Heart right ventricle (tissue), 16 donors: ENCODE measurements at regions not wholly inside any gene's neighbourhood (a gene's known extent, or its start where the extent isn't known, plus 50 kb on each side); places are given as distances from the start of the nearest gene placed in this dataset.

Experiments used
- ATAC-seq, 8 donors: fragments of 200-7000 bp; cut with Tn5 transposase; one replicate each; pipeline ENCODE4 v1.9.1; 2020; ENCODE audit warnings: mild to moderate bottlenecking in 8 of 8, moderate library complexity in 8 of 8, moderate number of reproducible peaks in 1 of 8
- DNase-seq, 2 donors: peaks; one replicate each; pipeline ENCODE4 v3.0.0-alpha.2; 2020
- H3K27ac ChIP-seq, 10 donors: fragments of 200-600 bp; sonication (generic) in 2 of 10; one replicate each; pipeline versions ENCODE4 v1.5.0 to v1.8.0; 2020 to 2022; ENCODE audit warnings: mild to moderate bottlenecking in 3 of 10
- H3K27me3 ChIP-seq, 7 donors: fragments of 200-600 bp; one replicate each; pipeline ENCODE4 v1.8.0; 2021 to 2022; ENCODE audit warnings: mild to moderate bottlenecking in 2 of 7
- H3K36me3 ChIP-seq, 9 donors: fragments of 200-600 bp; sonication (generic) in 1 of 9; one replicate each; pipeline versions ENCODE4 v1.5.0 to v1.8.0; 2020 to 2022; ENCODE audit warnings: mild to moderate bottlenecking in 2 of 9
- H3K4me1 ChIP-seq, 9 donors: fragments of 200-600 bp; sonication (generic) in 1 of 9; one replicate each; pipeline versions ENCODE4 v1.5.0 to v1.8.0; 2020 to 2022; ENCODE audit warnings: mild to moderate bottlenecking in 4 of 9
- H3K4me3 ChIP-seq, 10 donors: fragments of 200-600 bp; sonication (generic) in 2 of 10; one replicate each; pipeline versions ENCODE4 v1.5.0 to v1.8.0; 2020 to 2022; ENCODE audit warnings: mild to moderate bottlenecking in 7 of 10, moderate library complexity in 2 of 10
- H3K9me3 ChIP-seq, 11 donors: fragments of 200-600 bp in 10 of 11; sonication (generic) in 2 of 11; one replicate each; pipeline versions ENCODE4 v1.5.0 to v1.8.0; 2013 to 2022; ENCODE audit warnings: mild to moderate bottlenecking in 2 of 11, control low read depth in 1 of 11, moderate library complexity in 1 of 11
- CTCF ChIP-seq, 9 donors: fragments of 200-600 bp; sonication (generic) in 2 of 9; IDR thresholded peaks; one replicate each; pipeline versions ENCODE4 v1.5.0 to v1.8.0; 2021 to 2022; ENCODE audit warnings: antibody characterized with exemption in 9 of 9, mild to moderate bottlenecking in 5 of 9, moderate library complexity in 1 of 9
- WGBS, 2 donors: extraction: QIAGEN DNeasy Blood & Tissue Kit; methylation state at CpG; one replicate each; pipeline ENCODE4 v1.1.7; 2013; ENCODE audit warnings: inconsistent platforms in 1 of 2; 5-methylcytosine and 5-hydroxymethylcytosine counted together
- intact Hi-C, 10 donors: fragments of 100-400 bp; cut with DNase I; formaldehyde crosslinking; loops; one replicate each; pipeline versions ENCODE4 v1.11.1 to v1.14.2; 2022
- donor health status: Arrhythmogenic right ventricular cardiomyopathy.
- donor health status: ischemic (EF 13 %, LVEDD 7.1; RV severe dilation, severe dysfunction).
- donor health status: healthy with polysubstance abuse.
- donor health status: DM: no; HTN: yes; CAD: no.
- donor health status: DM: no; HTN: no; CAD: no.
- donor health status: ischemic (EF 25% LVEDD 6.9; RV normal size, moderate dysfunction).
- donor health status: ischemic (EF 25% LVEDD 5.7; RV mildly dilated, moderate dysfunction).
- donor health status: healthy.
- donor health status: DM: yes; HTN: yes; CAD: no.
- donor health status: Ischemic cardiomyopathy.
- donor health status: ischemic (EF 35%, LVEDD 5.7; RV mildly dilated, moderate dysfunction).
- donor health status: nonischemic (EF 11% LVEDD 7.7; RV severe dilation, severe dysfunction).
- donor health status: DM: yes; HTN: yes; CAD: no.
- donor health status: PGD.
- donor health status: ischemic (EF 29% LVEDD 5.4; RV normal size, mild dysfunction).
- donor health status: nonischemic (EF 23%, LVEDD 6.1; RV moderate dilation, normal function).

- intact Hi-C loops = loop anchor here in 1 of 10 donors (10.0 kb wide), 1 partner anchor 56 kb away; no protein-coding TSS in a partner anchor
- H3K27ac ChIP-seq = no peak overlapping the region
- DNase-seq (no peak), ATAC-seq (no peak)
- no peaks in the 10 kb centered on the region for H3K27me3 ChIP-seq
- H3K4me1 ChIP-seq = no peaks in the 10 kb centered on the region
- WGBS, 2 donors = 41 to 49% methylated on average over 5 of the region's 5 CpGs
- H3K9me3 ChIP-seq = peaks cover 0 to 1% (median 0%) of the 10 kb centered on the region in 11 donors
- no peak for TF ChIP-seq CTCF (IDR thresholded peaks at IDR 0.05)
- H3K4me3 ChIP-seq = no peak overlapping the region
- no peaks in the 10 kb centered on the region for H3K36me3 ChIP-seq
These were observed 941.1 kb downstream of the PCDH19 start for GRCh38 chrX:99468993-99469392.

- no peaks in the 10 kb centered on the region for H3K4me1 ChIP-seq
- WGBS, 2 donors = 47 to 63% methylated on average over 4 of the region's 4 CpGs
- no peak overlapping the region for H3K27ac ChIP-seq
- TF ChIP-seq CTCF (IDR thresholded peaks at IDR 0.05) = no peak
- ATAC-seq = no peak
- intact Hi-C loops = loop anchor here in 1 of 10 donors (10.0 kb wide), 1 partner anchor 64 kb away; no protein-coding TSS in a partner anchor
- H3K4me3 ChIP-seq = no peak overlapping the region
- H3K27me3 ChIP-seq = no peaks in the 10 kb centered on the region
- no peak for DNase-seq
- H3K36me3 ChIP-seq = no peaks in the 10 kb centered on the region
- no peaks in the 10 kb centered on the region for H3K9me3 ChIP-seq
These were observed 948.9 kb downstream of the PCDH19 start for GRCh38 chrX:99461223-99461622.

GRCh38 chrX:99445336-99445735 lies 964.7 kb downstream of the PCDH19 start:
- intact Hi-C loops = no loop called here
- Histone ChIP-seq H3K4me3 (no peak overlapping the region), H3K4me1 (no peaks in the 10 kb centered on the region), H3K9me3 (no peaks in the 10 kb centered on the region), H3K36me3 (no peaks in the 10 kb centered on the region), H3K27me3 (peaks cover 0 to 6% (median 0%) of the 10 kb centered on the region in 7 donors), H3K27ac (no peak overlapping the region)
- ATAC-seq (no peak), DNase-seq (no peak)
- WGBS, 2 donors = 78% methylated on average over 1 of the region's 1 CpG
- no peak for TF ChIP-seq CTCF (IDR thresholded peaks at IDR 0.05)

- Histone ChIP-seq H3K27ac (no peak overlapping the region), H3K9me3 (peaks cover 0 to 23% (median 0%) of the 10 kb centered on the region in 11 donors), H3K4me1 (no peaks in the 10 kb centered on the region), H3K36me3 (no peaks in the 10 kb centered on the region), H3K27me3 (no peaks in the 10 kb centered on the region), H3K4me3 (no peak overlapping the region)
- ATAC-seq (no peak), DNase-seq (no peak)
- intact Hi-C loops = no loop called here
- no peak for TF ChIP-seq CTCF (IDR thresholded peaks at IDR 0.05)
These were observed 988.3 kb downstream of the PCDH19 start for GRCh38 chrX:99421796-99422195.
